K562 (cell line): ENCODE measurements at regions not wholly inside any gene's neighbourhood (a gene's known extent, or its start where the extent isn't known, plus 50 kb on each side); places are given as distances from the start of the nearest gene placed in this dataset.

ENCODE experiments used
- ATAC-seq: fragments of 200-7000 bp; cut with Tn5 transposase; 3 replicates; pipeline ENCODE4 v1.9.1; 2020; ENCODE audit warnings: moderate library complexity
- BruUV-seq: library from RNA; stranded (reverse); fragments of 400-500 nt; replicated peaks from 2 replicates; lab custom pipeline; 2021; lab: Mats Ljungman, UMichigan
- CTCF ChIA-PET: fragments of 300-600 bp; formaldehyde crosslinking; extraction: SDS; loops from one replicate; lab custom pipeline; 2021; ENCODE audit warnings: low intra/inter-chr PET ratio; lab: Yijun Ruan, JAX
- POLR2A ChIA-PET: fragments of 300-600, 350-650 bp; sonication (Branson Sonifier 250); formaldehyde crosslinking; extraction: SDS; loops from one replicate; lab custom pipeline; 2021; ENCODE audit warnings: antibody characterized with exemption, inconsistent platforms; lab: Yijun Ruan, JAX
- DNase-seq, 4 experiments: peaks; one replicate each; pipeline versions ENCODE4 v3.0.0 to v3.0.0-alpha.2; 2011 to 2018; ENCODE audit warnings: low spot score in 3 of 4, mixed read lengths in 3 of 4; ENCODE audit errors: extremely low read depth in 1 of 4
- FAIRE-seq: peaks from 2 replicates; lab custom pipeline; 2011; peaks lifted over from hg19 to GRCh38; lab: Jason Lieb, UNC
- H2AFZ ChIP-seq: 2 replicates; pipeline ENCODE4 v1.6.0; 2011; ENCODE audit warnings: low read depth, low read length, control low read depth, inconsistent platforms
- H3K27ac ChIP-seq: fragments of 200-600 bp; 3 replicates; pipeline ENCODE4 v1.8.0; 2011; ENCODE audit warnings: low read depth, mild to moderate bottlenecking, control low read depth, inconsistent platforms, low read length, moderate library complexity, mixed read lengths; ENCODE audit errors: extremely low read depth
- H3K27me3 ChIP-seq, 2 experiments: fragments of 300-600 bp in 1 of 2; 2 replicates in 1 of 2; 3 replicates in 1 of 2; pipeline versions ENCODE4 v1.6.0 to v1.8.0; 2011; ENCODE audit warnings: inconsistent platforms in 2 of 2, low read length in 2 of 2, mild to moderate bottlenecking in 1 of 2, mixed read lengths in 1 of 2, moderate library complexity in 1 of 2; ENCODE audit not compliant: control insufficient read depth in 2 of 2, insufficient read depth in 2 of 2
- H3K36me3 ChIP-seq: fragments of 300-600 bp; 3 replicates; pipeline ENCODE4 v1.8.0; 2011; ENCODE audit warnings: mild to moderate bottlenecking, low read length, inconsistent platforms; ENCODE audit not compliant: control insufficient read depth, insufficient read depth
- H3K4me1 ChIP-seq, 2 experiments: fragments of 200-600 bp in 1 of 2; replicated peaks in 1 of 2; 2 replicates in 1 of 2; 3 replicates in 1 of 2; pipeline versions ENCODE4 v1.5.1 to v1.8.0; 2011; ENCODE audit warnings: inconsistent platforms in 2 of 2, low read length in 2 of 2, mild to moderate bottlenecking in 1 of 2, mixed read lengths in 1 of 2, moderate library complexity in 1 of 2; ENCODE audit not compliant: control insufficient read depth in 2 of 2, insufficient read depth in 2 of 2
- H3K4me2 ChIP-seq: 2 replicates; pipeline ENCODE4 v1.6.1; 2011; ENCODE audit warnings: low read length, control low read depth, inconsistent platforms, mixed read lengths; ENCODE audit not compliant: insufficient read depth
- H3K4me3 ChIP-seq: fragments of 200-600 bp; sonication (generic), shearing (Covaris generic); 2 replicates; pipeline ENCODE4 v1.5.1; 2016; ENCODE audit warnings: control low read depth, inconsistent platforms
- H3K79me2 ChIP-seq: fragments of 200-600 bp; 3 replicates; pipeline ENCODE4 v1.8.0; 2011; ENCODE audit warnings: low read length, inconsistent platforms; ENCODE audit not compliant: control insufficient read depth, insufficient read depth
- H3K9ac ChIP-seq, 2 experiments: 2 replicates each; pipeline versions ENCODE4 v1.6.0 to v1.6.1; 2011; ENCODE audit warnings: low read depth in 2 of 2, low read length in 2 of 2, control low read depth in 1 of 2, inconsistent platforms in 1 of 2, mild to moderate bottlenecking in 1 of 2, mixed read lengths in 1 of 2; ENCODE audit not compliant: insufficient read depth in 1 of 2
- H3K9me1 ChIP-seq: one replicate; pipeline ENCODE4 v1.6.0; 2011; ENCODE audit warnings: inconsistent platforms, mild to moderate bottlenecking, low read length, moderate library complexity; ENCODE audit not compliant: control insufficient read depth, insufficient read depth
- H3K9me3 ChIP-seq: replicated peaks from 2 replicates; pipeline ENCODE4 v1.5.1; 2011; ENCODE audit warnings: low read depth, low read length, inconsistent platforms; ENCODE audit not compliant: control insufficient read depth, insufficient read depth
- H4K20me1 ChIP-seq: replicated peaks from 2 replicates; pipeline ENCODE4 v1.6.1; 2011; ENCODE audit warnings: low read length, inconsistent platforms, mixed read lengths; ENCODE audit not compliant: control insufficient read depth, insufficient read depth
- FOXJ2 ChIP-seq: fragments of 200-800 bp; sonication (Bioruptor generic); IDR thresholded peaks from 2 replicates; pipeline ENCODE4 v1.6.1; 2016; ENCODE audit warnings: missing genetic modification characterization, missing compliant biosample characterization
- HEY1 ChIP-seq: fragments of 250-450 bp; sonication (Bioruptor Pico); IDR thresholded peaks from 2 replicates; pipeline ENCODE4 v1.5.0; 2020; ENCODE audit warnings: mild to moderate bottlenecking, moderate library complexity, borderline replicate concordance
- HMG20B ChIP-seq: fragments of 250-450 bp; sonication (Bioruptor Pico); IDR thresholded peaks from 2 replicates; pipeline ENCODE4 v1.5.0; 2021; ENCODE audit warnings: mild to moderate bottlenecking
- HOXB6 ChIP-seq: fragments of 250-450 bp; sonication (Bioruptor Pico); IDR thresholded peaks from 2 replicates; pipeline ENCODE4 v1.5.1; 2022; ENCODE audit warnings: mild to moderate bottlenecking, borderline replicate concordance
- KDM2B ChIP-seq: fragments of 250-450 bp; sonication (Bioruptor Pico); IDR thresholded peaks from 2 replicates; pipeline ENCODE4 v1.8.0; 2021; ENCODE audit warnings: mild to moderate bottlenecking, moderate library complexity
- NR3C1 ChIP-seq: sonication (generic); formaldehyde crosslinking; IDR thresholded peaks from 2 replicates; pipeline ENCODE4 v1.8.1; 2022; ENCODE audit warnings: missing genetic modification reagents
- RBM39 ChIP-seq: fragments of 200-400 bp; formaldehyde crosslinking; optimal IDR thresholded peaks from 2 replicates; pipeline ENCODE3; 2018; ENCODE audit warnings: low read depth, low read length
- SMAD3 ChIP-seq: fragments of 450-650 bp; formaldehyde crosslinking; conservative IDR thresholded peaks from 2 replicates; pipeline ENCODE4 v1.4.0; 2020; ENCODE audit warnings: mild to moderate bottlenecking
- SREBF2 ChIP-seq: sonication (generic); formaldehyde crosslinking; IDR thresholded peaks from 2 replicates; pipeline ENCODE4 v1.4.0; 2020; ENCODE audit warnings: mild to moderate bottlenecking, missing genetic modification reagents
- TEAD4 ChIP-seq, 2 experiments: sonication (generic) in 1 of 2; formaldehyde crosslinking in 1 of 2; IDR thresholded peaks; 2 replicates each; pipeline versions ENCODE4 v1.6.1 to v1.8.0; 2012 to 2022; ENCODE audit warnings: borderline replicate concordance in 1 of 2, inconsistent platforms in 1 of 2, low read length in 1 of 2, mild to moderate bottlenecking in 1 of 2, missing genetic modification reagents in 1 of 2
- ZNF197 ChIP-seq: fragments of 200-800 bp; sonication (Bioruptor generic); IDR thresholded peaks from 2 replicates; pipeline ENCODE4 v1.6.1; 2016; ENCODE audit warnings: low read depth, missing genetic modification characterization, missing compliant biosample characterization
- ZNF584 ChIP-seq: fragments of 200-800 bp; sonication (Bioruptor generic); IDR thresholded peaks from 2 replicates; pipeline ENCODE4 v1.6.1; 2016; ENCODE audit warnings: low read depth, mild to moderate bottlenecking, missing genetic modification characterization, missing compliant biosample characterization
- ZNF76 ChIP-seq: fragments of 250-450 bp; sonication (Bioruptor Pico); IDR thresholded peaks from 2 replicates; pipeline ENCODE4 v1.4.0; 2020; ENCODE audit warnings: mild to moderate bottlenecking, moderate library complexity, borderline replicate concordance
- ZNF77 ChIP-seq: fragments of 250-450 bp; sonication (Bioruptor Pico); IDR thresholded peaks from 2 replicates; pipeline ENCODE4 v1.5.0; 2020
- ZSCAN29 ChIP-seq: fragments of 450-650 bp; IDR thresholded peaks from 2 replicates; pipeline ENCODE4 v1.6.1; 2017
- WGBS: fragments of 100-300 bp; shearing (Covaris generic); methylation state at CpG from one replicate; pipeline ENCODE4 v1.1.6; 2016; ENCODE audit warnings: low coverage, mixed read lengths; ENCODE audit not compliant: insufficient coverage; ENCODE audit errors: missing lambda C conversion rate; 5-methylcytosine and 5-hydroxymethylcytosine counted together
- in situ Hi-C: fragments of 300-500 bp; cut with MboI; formaldehyde crosslinking; loops from 4 replicates; pipeline ENCODE4 v1.15.0; 2018; ENCODE audit warnings: inconsistent platforms, mixed read lengths
- intact Hi-C: fragments of 100-400 bp; cut with micrococcal nuclease; formaldehyde crosslinking; loops from 2 replicates; pipeline ENCODE4 v1.14.2; 2022
- TF ChIP-seq, protein P1 (sequence below): sonication (generic); formaldehyde crosslinking; IDR thresholded peaks from 2 replicates; pipeline ENCODE4 v1.8.1; 2023; ENCODE audit warnings: missing genetic modification reagents, mild to moderate bottlenecking, borderline replicate concordance

DNA sequence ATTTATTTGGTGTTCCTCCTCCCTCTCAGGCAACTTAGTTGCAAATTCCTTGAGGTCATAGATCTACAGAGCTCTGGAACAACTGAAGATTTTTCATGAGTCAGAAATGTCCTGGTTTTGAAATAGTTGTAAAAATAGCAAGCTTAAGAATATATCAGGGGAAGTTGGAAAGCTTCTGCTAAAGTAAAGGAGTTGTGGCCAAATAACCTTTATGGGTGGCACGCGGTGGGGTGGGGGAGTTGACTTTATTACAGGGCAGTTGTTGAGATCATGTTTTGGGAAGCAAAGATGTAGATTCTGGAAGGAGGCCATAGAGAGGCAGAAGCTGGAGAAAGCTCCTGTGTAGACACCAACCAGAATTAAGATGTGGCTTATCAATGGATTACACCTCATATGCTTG lies 326.0 kb upstream of the MTPN start:
- Histone ChIP-seq H3K27me3 (no peaks in the 10 kb centered on the region), H3K4me1 (no peaks in the 10 kb centered on the region), H3K9ac (no peak overlapping the region), H3K9me3 (no peaks in the 10 kb centered on the region), H3K79me2 (no peaks in the 10 kb centered on the region), H3K27ac (no peak overlapping the region), H3K36me3 (no peaks in the 10 kb centered on the region), H2AFZ (no peak overlapping the region), H3K9me1 (no peaks in the 10 kb centered on the region), H3K4me2 (no peak overlapping the region), H4K20me1 (no peaks in the 10 kb centered on the region), H3K4me3 (no peak overlapping the region)
- 31% methylated on average over 2 of the region's 2 CpGs for WGBS
- FAIRE-seq = no peak
- ATAC-seq = no peak
- no TSS peak for BruUV-seq
- intact Hi-C loops (no loop called here), in situ Hi-C loops (no loop called here)
- ChIA-PET POLR2A (interaction anchor here (0.8 kb wide), 1 partner anchor 12 kb away, joined by 3 read pairs; no protein-coding TSS in a partner anchor), CTCF (no interaction called here)
- DNase-seq = no peak
- TF ChIP-seq RBM39 = no peak
- TF ChIP-seq SMAD3 = no peak
- TF ChIP-seq HMG20B (CRISPR knock-in tag) = no peak
- no peak for TF ChIP-seq SREBF2 (CRISPR knock-in tag)
- no peak for TF ChIP-seq NR3C1
- TF ChIP-seq, protein P1, sequence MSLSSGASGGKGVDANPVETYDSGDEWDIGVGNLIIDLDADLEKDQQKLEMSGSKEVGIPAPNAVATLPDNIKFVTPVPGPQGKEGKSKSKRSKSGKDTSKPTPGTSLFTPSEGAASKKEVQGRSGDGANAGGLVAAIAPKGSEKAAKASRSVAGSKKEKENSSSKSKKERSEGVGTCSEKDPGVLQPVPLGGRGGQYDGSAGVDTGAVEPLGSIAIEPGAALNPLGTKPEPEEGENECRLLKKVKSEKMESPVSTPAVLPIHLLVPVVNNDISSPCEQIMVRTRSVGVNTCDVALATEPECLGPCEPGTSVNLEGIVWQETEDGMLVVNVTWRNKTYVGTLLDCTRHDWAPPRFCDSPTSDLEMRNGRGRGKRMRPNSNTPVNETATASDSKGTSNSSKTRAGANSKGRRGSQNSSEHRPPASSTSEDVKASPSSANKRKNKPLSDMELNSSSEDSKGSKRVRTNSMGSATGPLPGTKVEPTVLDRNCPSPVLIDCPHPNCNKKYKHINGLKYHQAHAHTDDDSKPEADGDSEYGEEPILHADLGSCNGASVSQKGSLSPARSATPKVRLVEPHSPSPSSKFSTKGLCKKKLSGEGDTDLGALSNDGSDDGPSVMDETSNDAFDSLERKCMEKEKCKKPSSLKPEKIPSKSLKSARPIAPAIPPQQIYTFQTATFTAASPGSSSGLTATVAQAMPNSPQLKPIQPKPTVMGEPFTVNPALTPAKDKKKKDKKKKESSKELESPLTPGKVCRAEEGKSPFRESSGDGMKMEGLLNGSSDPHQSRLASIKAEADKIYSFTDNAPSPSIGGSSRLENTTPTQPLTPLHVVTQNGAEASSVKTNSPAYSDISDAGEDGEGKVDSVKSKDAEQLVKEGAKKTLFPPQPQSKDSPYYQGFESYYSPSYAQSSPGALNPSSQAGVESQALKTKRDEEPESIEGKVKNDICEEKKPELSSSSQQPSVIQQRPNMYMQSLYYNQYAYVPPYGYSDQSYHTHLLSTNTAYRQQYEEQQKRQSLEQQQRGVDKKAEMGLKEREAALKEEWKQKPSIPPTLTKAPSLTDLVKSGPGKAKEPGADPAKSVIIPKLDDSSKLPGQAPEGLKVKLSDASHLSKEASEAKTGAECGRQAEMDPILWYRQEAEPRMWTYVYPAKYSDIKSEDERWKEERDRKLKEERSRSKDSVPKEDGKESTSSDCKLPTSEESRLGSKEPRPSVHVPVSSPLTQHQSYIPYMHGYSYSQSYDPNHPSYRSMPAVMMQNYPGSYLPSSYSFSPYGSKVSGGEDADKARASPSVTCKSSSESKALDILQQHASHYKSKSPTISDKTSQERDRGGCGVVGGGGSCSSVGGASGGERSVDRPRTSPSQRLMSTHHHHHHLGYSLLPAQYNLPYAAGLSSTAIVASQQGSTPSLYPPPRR = no peak
- no peak for TF ChIP-seq ZNF584 (CRISPR knock-in tag)
- TF ChIP-seq FOXJ2 = no peak
- TF ChIP-seq KDM2B (CRISPR knock-in tag) = no peak
- TF ChIP-seq HOXB6 (CRISPR knock-in tag) = no peak
- TF ChIP-seq ZNF77 (CRISPR knock-in tag) = no peak
- no peak for TF ChIP-seq ZNF76
- no peak for TF ChIP-seq ZSCAN29
- no peak for TF ChIP-seq TEAD4 (IDR thresholded peaks at IDR 0.05; ENCODE audit: low read length)
- no peak for TF ChIP-seq TEAD4 (CRISPR knock-in tag; IDR thresholded peaks at IDR 0.05; ENCODE audit: borderline replicate concordance)
- no peak for TF ChIP-seq HEY1 (CRISPR knock-in tag)
- TF ChIP-seq ZNF197 (CRISPR knock-in tag) = no peak
